BLaER1 treated with 17β-estradiol and CSF1 and Interleukin-3, amounts not matched to agents 10 nM and 100 nM (cell line): ENCODE measurements at regions not wholly inside any gene's neighbourhood (a gene's known extent, or its start where the extent isn't known, plus 50 kb on each side); places are given as distances from the start of the nearest gene placed in this dataset.
A peak's percentile ranks its signal among the peaks of the same experiment; 100 is the strongest.
"Not testable (repeated sequence)": the region's sequence is repeated elsewhere in the genome, so short reads cannot be mapped to it uniquely, and the experiment has no call there.

Experiments
- H3K27ac ChIP-seq, 11 experiments: shearing (Covaris generic); formaldehyde crosslinking; 2 replicates each; pipeline ENCODE4 v1.8.1; 2022
- H3K27me3 ChIP-seq, 11 experiments: shearing (Covaris generic); formaldehyde crosslinking; 2 replicates each; pipeline ENCODE4 v1.8.1; 2022
- H3K36me3 ChIP-seq, 11 experiments: shearing (Covaris generic); formaldehyde crosslinking; 2 replicates each; pipeline ENCODE4 v1.8.1; 2022
- H3K4me1 ChIP-seq, 10 experiments: shearing (Covaris generic); formaldehyde crosslinking; 2 replicates each; pipeline ENCODE4 v1.8.1; 2022
- H3K4me2 ChIP-seq, 11 experiments: shearing (Covaris generic); formaldehyde crosslinking; 2 replicates each; pipeline ENCODE4 v1.8.1; 2022
- H3K4me3 ChIP-seq, 10 experiments: shearing (Covaris generic); formaldehyde crosslinking; 2 replicates each; pipeline ENCODE4 v1.8.1; 2022
- H3K9ac ChIP-seq, 11 experiments: shearing (Covaris generic); formaldehyde crosslinking; 2 replicates each; pipeline ENCODE4 v1.8.1; 2022
- H3K9me3 ChIP-seq, 11 experiments: shearing (Covaris generic); formaldehyde crosslinking; replicated peaks in 1 of 11; 2 replicates each; pipeline ENCODE4 v1.8.1; 2022
- H4K20me1 ChIP-seq, 11 experiments: shearing (Covaris generic); formaldehyde crosslinking; 2 replicates each; pipeline ENCODE4 v1.8.1; 2022
- Cebpa-rat ChIP-seq, 11 experiments: shearing (Covaris generic); IDR thresholded peaks; 2 replicates each; pipeline ENCODE4 v1.8.1; 2022

GRCh38 chr18:34314847-34315246 lies 90.1 kb upstream of the NOL4 start:
- no peak overlapping the region for H3K4me3 ChIP-seq
- no peak for TF ChIP-seq Cebpa-rat (IDR thresholded peaks at IDR 0.05)
- H3K4me2 ChIP-seq: no peak overlapping the region
- H3K27ac ChIP-seq: no peak overlapping the region
- H3K27me3 ChIP-seq: no peaks in the 10 kb centered on the region
- no peaks in the 10 kb centered on the region for H4K20me1 ChIP-seq
- H3K4me1 ChIP-seq: peaks cover 0 to 18% (median 10%) of the 10 kb centered on the region in 10 experiments; a peak in 10 of 20 replicates
- H3K9ac ChIP-seq: no peak overlapping the region
- H3K36me3 ChIP-seq: no peaks in the 10 kb centered on the region
- H3K9me3 ChIP-seq: no peaks in the 10 kb centered on the region

GRCh38 chr18:34315591-34316352 lies 91.1 kb upstream of the NOL4 start:
- no peaks in the 10 kb centered on the region for H3K9me3 ChIP-seq
- no peaks in the 10 kb centered on the region for H3K27me3 ChIP-seq
- no peak overlapping the region for H3K27ac ChIP-seq
- no peaks in the 10 kb centered on the region for H3K36me3 ChIP-seq
- H4K20me1 ChIP-seq: no peaks in the 10 kb centered on the region
- no peak overlapping the region for H3K4me2 ChIP-seq
- H3K4me1 ChIP-seq: peaks cover 0 to 18% (median 10%) of the 10 kb centered on the region in 10 experiments; a peak in 10 of 20 replicates
- no peak overlapping the region for H3K4me3 ChIP-seq
- no peak overlapping the region for H3K9ac ChIP-seq
- no peak for TF ChIP-seq Cebpa-rat (IDR thresholded peaks at IDR 0.05)

GRCh38 chr18:34320267-34320666 lies 95.6 kb upstream of the NOL4 start:
- Histone ChIP-seq H4K20me1 (no peaks in the 10 kb centered on the region), H3K4me2 (no peak overlapping the region), H3K4me3 (no peak overlapping the region), H3K36me3 (no peaks in the 10 kb centered on the region), H3K9ac (no peak overlapping the region), H3K9me3 (no peaks in the 10 kb centered on the region), H3K27me3 (no peaks in the 10 kb centered on the region), H3K27ac (no peak overlapping the region), H3K4me1 (peaks cover 0 to 18% (median 10%) of the 10 kb centered on the region in 10 experiments; a peak in 10 of 20 replicates)
- no peak for TF ChIP-seq Cebpa-rat (IDR thresholded peaks at IDR 0.05)

- no peak overlapping the region for H3K9ac ChIP-seq
- H3K36me3 ChIP-seq: no peaks in the 10 kb centered on the region
- H4K20me1 ChIP-seq: no peaks in the 10 kb centered on the region
- H3K4me1 ChIP-seq: peaks cover 0 to 18% (median 10%) of the 10 kb centered on the region in 10 experiments; a peak in 10 of 20 replicates
- H3K27ac ChIP-seq: no peak overlapping the region
- no peaks in the 10 kb centered on the region for H3K27me3 ChIP-seq
- no peak overlapping the region for H3K4me2 ChIP-seq
- no peak overlapping the region for H3K4me3 ChIP-seq
- 0 out of 22 replicates have a peak, but pooled peaks cover 0 to 2% (median 0%) of the 10 kb centered on the region in 11 experiments for H3K9me3 ChIP-seq
- no peak for TF ChIP-seq Cebpa-rat (IDR thresholded peaks at IDR 0.05)
Observed at GRCh38 chr18:34321066-34321465, 96.4 kb upstream of the NOL4 start.

- H3K4me3 ChIP-seq: no peak overlapping the region
- H3K36me3 ChIP-seq: no peaks in the 10 kb centered on the region
- H3K9ac ChIP-seq: no peak overlapping the region
- no peak overlapping the region for H3K27ac ChIP-seq
- peaks cover 0 to 11% (median 9%) of the 10 kb centered on the region in 10 experiments; a peak in 10 of 20 replicates for H3K4me1 ChIP-seq
- peaks cover 0 to 12% (median 0%) of the 10 kb centered on the region in 11 experiments; a peak in 2 of 22 replicates for H3K9me3 ChIP-seq
- no peaks in the 10 kb centered on the region for H4K20me1 ChIP-seq
- no peak for TF ChIP-seq Cebpa-rat (IDR thresholded peaks at IDR 0.05)
- no peak overlapping the region for H3K4me2 ChIP-seq
- H3K27me3 ChIP-seq: no peaks in the 10 kb centered on the region
Observed at GRCh38 chr18:34322365-34323289, 97.9 kb upstream of the NOL4 start.

- Histone ChIP-seq H3K4me2 (peak overlapping the region in 2 of 11 experiments; percentile 8 to 16; a peak in 1 of 22 replicates), H4K20me1 (no peaks in the 10 kb centered on the region), H3K27ac (no peak overlapping the region), H3K9ac (no peak overlapping the region), H3K4me1 (0 out of 20 replicates have a peak, but pooled peaks cover 0 to 5% (median 0%) of the 10 kb centered on the region in 10 experiments), H3K4me3 (no peak overlapping the region), H3K36me3 (no peaks in the 10 kb centered on the region), H3K9me3 (peaks cover 0 to 15% (median 0%) of the 10 kb centered on the region in 11 experiments; a peak in 2 of 22 replicates), H3K27me3 (no peaks in the 10 kb centered on the region)
- TF ChIP-seq Cebpa-rat (IDR thresholded peaks at IDR 0.05): no peak
Observed at GRCh38 chr18:34329840-34330239, 105.1 kb upstream of the NOL4 start.

GRCh38 chr18:34330308-34330707 lies 105.6 kb upstream of the NOL4 start:
- Histone ChIP-seq H3K9me3 (peaks cover 0 to 15% (median 0%) of the 10 kb centered on the region in 11 experiments; a peak in 2 of 22 replicates), H3K27me3 (no peaks in the 10 kb centered on the region), H3K9ac (no peak overlapping the region), H3K27ac (no peak overlapping the region), H4K20me1 (no peaks in the 10 kb centered on the region), H3K4me3 (no peak overlapping the region), H3K4me1 (0 out of 20 replicates have a peak, but pooled peaks cover 0 to 5% (median 0%) of the 10 kb centered on the region in 10 experiments), H3K4me2 (peak overlapping the region in 2 of 11 experiments; percentile 8 to 16; a peak in 1 of 22 replicates), H3K36me3 (no peaks in the 10 kb centered on the region)
- TF ChIP-seq Cebpa-rat (IDR thresholded peaks at IDR 0.05): no peak

- not testable (repeated sequence) for H3K9ac ChIP-seq, H3K4me2 ChIP-seq, H4K20me1 ChIP-seq, H3K27ac ChIP-seq, H3K36me3 ChIP-seq, H3K4me3 ChIP-seq, H3K27me3 ChIP-seq, H3K4me1 ChIP-seq
- H3K9me3 ChIP-seq: peaks cover 0 to 15% (median 0%) of the 10 kb centered on the region in 11 experiments; a peak in 2 of 22 replicates
Observed at GRCh38 chr18:34330907-34331306, 106.2 kb upstream of the NOL4 start.

- H4K20me1 ChIP-seq, H3K27me3 ChIP-seq, H3K4me1 ChIP-seq, H3K4me3 ChIP-seq, H3K36me3 ChIP-seq, H3K9ac ChIP-seq, H3K4me2 ChIP-seq, H3K27ac ChIP-seq: not testable (repeated sequence)
- H3K9me3 ChIP-seq: peaks cover 0 to 14% (median 0%) of the 10 kb centered on the region in 11 experiments; a peak in 2 of 22 replicates
Observed at GRCh38 chr18:34331343-34331742, 106.6 kb upstream of the NOL4 start.
